ENCODE measurements at regions not wholly inside any gene's neighbourhood (a gene's known extent, or its start where the extent isn't known, plus 50 kb on each side); places are given as distances from the start of the nearest gene placed in this dataset.
"Not testable (repeated sequence)": the region's sequence is repeated elsewhere in the genome, so short reads cannot be mapped to it uniquely, and the experiment has no call there.

GRCh38 chr16:60200729-60201128, 1466.6 kb upstream of the GOT2 start:
- H4K20me1 ChIP-seq (replicated peaks; ENCODE audit: control insufficient read depth, insufficient read depth, low read length); H3K36me3 ChIP-seq (ENCODE audit: control insufficient read depth, insufficient read depth, low read length); POLR2A ChIA-PET; H3K9me1 ChIP-seq (ENCODE audit: control insufficient read depth, insufficient read depth, low read length); in situ Hi-C loops (cut with MboI); H2AFZ ChIP-seq (ENCODE audit: low read depth, low read length); H3K4me1 ChIP-seq (replicated peaks in 1 of 2; ENCODE audit: control insufficient read depth in 2 of 2, insufficient read depth in 2 of 2, low read length in 2 of 2); H3K27ac ChIP-seq (ENCODE audit: extremely low read depth, low read depth, low read length); intact Hi-C loops (cut with micrococcal nuclease); H3K9ac ChIP-seq (ENCODE audit: insufficient read depth in 1 of 2, low read depth in 2 of 2, low read length in 2 of 2); H3K27me3 ChIP-seq (ENCODE audit: control insufficient read depth in 2 of 2, insufficient read depth in 2 of 2, low read length in 2 of 2); BruUV-seq (replicated peaks); DNase-seq (ENCODE audit: extremely low read depth in 1 of 4, low spot score in 3 of 4); FAIRE-seq; H3K9me3 ChIP-seq (replicated peaks; ENCODE audit: control insufficient read depth, insufficient read depth, low read depth, low read length); H3K79me2 ChIP-seq (ENCODE audit: control insufficient read depth, insufficient read depth, low read length); CTCF ChIA-PET (ENCODE audit: low intra/inter-chr PET ratio); H3K4me2 ChIP-seq (ENCODE audit: insufficient read depth, low read length); H3K4me3 ChIP-seq; ATAC-seq: not testable (repeated sequence)
- WGBS (ENCODE audit: insufficient coverage, low coverage, missing lambda C conversion rate): 0% methylated on average over 3 of the region's 6 CpGs

DNA sequence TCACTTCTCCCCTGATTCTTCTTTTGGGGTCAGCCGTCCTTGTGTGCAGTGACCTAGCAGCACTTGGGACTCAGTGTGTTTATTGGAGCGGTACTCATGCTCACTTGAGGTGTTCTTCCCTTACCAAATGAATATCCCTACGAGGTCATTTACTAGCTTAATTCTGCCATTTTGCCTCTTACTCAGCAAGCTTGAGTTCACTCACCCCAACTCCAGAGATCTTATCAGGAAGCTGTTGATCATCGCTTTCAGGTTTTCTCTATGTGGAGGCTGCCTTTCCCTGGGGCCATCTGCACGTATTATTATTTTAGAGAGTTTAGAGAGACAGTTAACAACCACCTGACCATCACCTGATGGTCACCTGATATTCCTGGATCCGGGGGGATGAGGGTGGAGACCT, 1466.0 kb upstream of the GOT2 start:
- H3K27ac ChIP-seq (ENCODE audit: extremely low read depth, low read depth, low read length): no peak overlapping the region
- in situ Hi-C loops (cut with MboI) (no loop called here), intact Hi-C loops (cut with micrococcal nuclease) (no loop called here)
- H4K20me1 ChIP-seq (replicated peaks; ENCODE audit: control insufficient read depth, insufficient read depth, low read length): no peaks in the 10 kb centered on the region
- DNase-seq (ENCODE audit: extremely low read depth in 1 of 4, low spot score in 3 of 4): no peak
- 0% methylated on average over 6 of the region's 6 CpGs for WGBS (ENCODE audit: insufficient coverage, low coverage, missing lambda C conversion rate)
- no peaks in the 10 kb centered on the region for H3K27me3 ChIP-seq (ENCODE audit: control insufficient read depth in 2 of 2, insufficient read depth in 2 of 2, low read length in 2 of 2)
- no peak overlapping the region for H3K4me3 ChIP-seq
- H2AFZ ChIP-seq (ENCODE audit: low read depth, low read length): no peak overlapping the region
- ATAC-seq: no peak
- H3K4me1 ChIP-seq (replicated peaks in 1 of 2; ENCODE audit: control insufficient read depth in 2 of 2, insufficient read depth in 2 of 2, low read length in 2 of 2): no peaks in the 10 kb centered on the region
- H3K79me2 ChIP-seq (ENCODE audit: control insufficient read depth, insufficient read depth, low read length): no peaks in the 10 kb centered on the region
- ChIA-PET POLR2A (no interaction called here), CTCF (ENCODE audit: low intra/inter-chr PET ratio) (no interaction called here)
- no peak for TF ChIP-seq PTTG1 (tag; IDR thresholded peaks at IDR 0.05; ENCODE audit: low read depth)
- TF ChIP-seq USF1 (CRISPR knock-in tag; IDR thresholded peaks at IDR 0.05): no peak
- H3K9me3 ChIP-seq (replicated peaks; ENCODE audit: control insufficient read depth, insufficient read depth, low read depth, low read length): no peaks in the 10 kb centered on the region
- no peaks in the 10 kb centered on the region for H3K36me3 ChIP-seq (ENCODE audit: control insufficient read depth, insufficient read depth, low read length)
- BruUV-seq (replicated peaks): no TSS peak
- no peak overlapping the region for H3K4me2 ChIP-seq (ENCODE audit: insufficient read depth, low read length)
- H3K9ac ChIP-seq (ENCODE audit: insufficient read depth in 1 of 2, low read depth in 2 of 2, low read length in 2 of 2): no peak overlapping the region
- no peak for FAIRE-seq
- no peaks in the 10 kb centered on the region for H3K9me1 ChIP-seq (ENCODE audit: control insufficient read depth, insufficient read depth, low read length)
